ENCODE measurements at regions not wholly inside any gene's neighbourhood (a gene's known extent, or its start where the extent isn't known, plus 50 kb on each side); places are given as distances from the start of the nearest gene placed in this dataset.

- no TSS peak for BruUV-seq (replicated peaks)
- ATAC-seq (no peak), DNase-seq (ENCODE audit: low read depth, low spot score) (no peak), FAIRE-seq (no peak)
- Histone ChIP-seq H3K4me1 (ENCODE audit: control insufficient read depth, insufficient read depth, low read length) (no peaks in the 10 kb centered on the region; the same call in 1 of the 2 replicates), H3K4me2 (ENCODE audit: control insufficient read depth, insufficient read depth) (no peak overlapping the region), H3K4me3 (no peak overlapping the region), H4K20me1 (ENCODE audit: control insufficient read depth, insufficient read depth) (no peaks in the 10 kb centered on the region), H3K79me2 (ENCODE audit: control insufficient read depth, insufficient read depth, low read length) (no peaks in the 10 kb centered on the region), H3K9ac (ENCODE audit: control insufficient read depth, insufficient read depth, low read length) (no peak overlapping the region), H3K9me3 (replicated peaks; ENCODE audit: control insufficient read depth, insufficient read depth, low read length) (no peaks in the 10 kb centered on the region; the same call in 2 of the 3 replicates), H3K36me3 (ENCODE audit: control insufficient read depth in 2 of 2, insufficient read depth in 2 of 2, low read length in 1 of 2) (no peaks in the 10 kb centered on the region), H2AFZ (ENCODE audit: control insufficient read depth, low read depth, low read length) (no peak overlapping the region), H3K27ac (ENCODE audit: control insufficient read depth, insufficient read depth) (no peak overlapping the region), H3K27me3 (replicated peaks in 1 of 2; ENCODE audit: control insufficient read depth in 2 of 2, insufficient read depth in 2 of 2, low read length in 1 of 2) (no peaks in the 10 kb centered on the region; a peak in 1 of 4 replicates)
- in situ Hi-C loops (cut with MboI) (no loop called here), intact Hi-C loops (cut with micrococcal nuclease; ENCODE audit: unreplicated experiment) (no loop called here)
- 32% methylated on average over 2 of the region's 2 CpGs for WGBS (ENCODE audit: insufficient coverage, insufficient replicate concordance, low lambda C conversion rate, missing lambda C conversion rate)
- ChIA-PET SMC1A (ENCODE audit: uncharacterized antibody, unreplicated experiment) (interaction anchor here (1.5 kb wide), 1 partner anchor 272 kb away, joined by 3 read pairs; no protein-coding TSS in a partner anchor), CTCF (interaction anchor here (1.0 kb wide), 1 partner anchor 24 kb away, joined by 3 read pairs; no protein-coding TSS in a partner anchor), POLR2A (no interaction called here), RAD21 (ENCODE audit: unreplicated experiment) (no interaction called here)
- TF ChIP-seq BHLHE40 (IDR thresholded peaks at IDR 0.05; ENCODE audit: borderline replicate concordance in 1 of 2, low read depth in 2 of 2, low read length in 1 of 2) (no peak), SMAD1 (IDR thresholded peaks at IDR 0.05; ENCODE audit: low read depth, partially characterized antibody) (no peak), SIN3A (IDR thresholded peaks at IDR 0.05; ENCODE audit: low read depth, low read length) (no peak), MEF2A (IDR thresholded peaks at IDR 0.05; ENCODE audit: insufficient read depth, low read depth, low read length) (no peak), SRF (IDR thresholded peaks at IDR 0.05; ENCODE audit: low read depth in 2 of 2, low read length in 2 of 2) (no peak), MTA3 (IDR thresholded peaks at IDR 0.05; ENCODE audit: borderline replicate concordance, low read length) (no peak), ZNF24 (IDR thresholded peaks at IDR 0.05) (no peak), BCLAF1 (IDR thresholded peaks at IDR 0.05) (no peak), POLR2AphosphoS2 (IDR thresholded peaks at IDR 0.05; ENCODE audit: low read depth, low read length) (no peak), BRCA1 (IDR thresholded peaks at IDR 0.05; ENCODE audit: low read depth, low read length) (no peak)
These were observed 98.7 kb upstream of the PLXNC1 start for GRCh38 chr12:94049718-94050117.
